AG09309 (cell line): ENCODE measurements at regions not wholly inside any gene's neighbourhood (a gene's known extent, or its start where the extent isn't known, plus 50 kb on each side); places are given as distances from the start of the nearest gene placed in this dataset.

Source experiments
- DNase-seq: peaks from one replicate; pipeline ENCODE4 v3.0.0-alpha.2; 2010; ENCODE audit warnings: low read depth
- H3K4me3 ChIP-seq: 2 replicates; pipeline ENCODE4 v1.5.1; 2011; ENCODE audit warnings: mild to moderate bottlenecking, low read depth, low read length, moderate library complexity; ENCODE audit not compliant: control insufficient read depth
- CTCF ChIP-seq: IDR thresholded peaks from 2 replicates; pipeline ENCODE4 v1.5.1; 2011; ENCODE audit warnings: mild to moderate bottlenecking, low read depth, low read length, inconsistent platforms; ENCODE audit not compliant: insufficient read depth, control insufficient read depth; ENCODE audit errors: missing control alignments

- no peak overlapping the region for H3K4me3 ChIP-seq
- TF ChIP-seq CTCF: no peak
- no peak for DNase-seq
These were observed 258.1 kb upstream of the C1orf87 start for GRCh38 chr1:60331647-60332046.

GRCh38 chr1:60329651-60330050 lies 256.1 kb upstream of the C1orf87 start:
- DNase-seq: no peak
- H3K4me3 ChIP-seq: no peak overlapping the region
- no peak for TF ChIP-seq CTCF

- no peak overlapping the region for H3K4me3 ChIP-seq
- no peak for DNase-seq
- TF ChIP-seq CTCF: no peak
These were observed 238.3 kb upstream of the C1orf87 start for GRCh38 chr1:60311838-60312237.

GRCh38 chr1:60299581-60299980 lies 226.0 kb upstream of the C1orf87 start:
- H3K4me3 ChIP-seq: no peak overlapping the region
- DNase-seq: no peak
- no peak for TF ChIP-seq CTCF

GRCh38 chr1:60298290-60298689 lies 224.7 kb upstream of the C1orf87 start:
- TF ChIP-seq CTCF: no peak
- no peak for DNase-seq
- H3K4me3 ChIP-seq: no peak overlapping the region

- DNase-seq: no peak
- no peak for TF ChIP-seq CTCF
- H3K4me3 ChIP-seq: no peak overlapping the region
These were observed 223.2 kb upstream of the C1orf87 start for GRCh38 chr1:60296794-60297193.

GRCh38 chr1:60292140-60292539 lies 218.6 kb upstream of the C1orf87 start:
- TF ChIP-seq CTCF: no peak
- H3K4me3 ChIP-seq: no peak overlapping the region
- DNase-seq: no peak
